H1 (cell line): ENCODE measurements at regions not wholly inside any gene's neighbourhood (a gene's known extent, or its start where the extent isn't known, plus 50 kb on each side); places are given as distances from the start of the nearest gene placed in this dataset.

Experiments used
- CTCF ChIA-PET: fragments of 300-600 bp; sonication (Branson Sonifier 250); formaldehyde crosslinking; loops from one replicate; lab custom pipeline; 2021; ENCODE audit not compliant: partially characterized antibody; lab: Charles Lee
- POLR2A ChIA-PET: fragments of 300-600 bp; sonication (Branson Sonifier 250); formaldehyde crosslinking; loops from one replicate; lab custom pipeline; 2021; ENCODE audit warnings: inconsistent platforms; ENCODE audit not compliant: partially characterized antibody; lab: Charles Lee
- DNase-seq, 2 experiments: peaks; one replicate each; pipeline versions ENCODE4 v3.0.0 to v3.0.0-alpha.2; 2010 to 2022; ENCODE audit warnings: low spot score in 2 of 2, low read depth in 1 of 2, mixed read lengths in 1 of 2
- FAIRE-seq: peaks from 2 replicates; lab custom pipeline; 2011; peaks lifted over from hg19 to GRCh38; lab: Jason Lieb, UNC
- H2AFZ ChIP-seq: 2 replicates; pipeline ENCODE4 v1.8.1; 2012; ENCODE audit warnings: low read length, inconsistent platforms
- H2AK5ac ChIP-seq: 2 replicates; pipeline ENCODE4 v1.6.1; 2013; ENCODE audit warnings: low read depth, low read length
- H2BK120ac ChIP-seq: replicated peaks from 2 replicates; pipeline ENCODE3; 2013; ENCODE audit warnings: low read depth, low read length, inconsistent platforms
- H2BK12ac ChIP-seq: 2 replicates; pipeline ENCODE4 v1.6.1; 2013; ENCODE audit warnings: low read depth, low read length
- H2BK15ac ChIP-seq: 2 replicates; pipeline ENCODE4 v1.6.1; 2013; ENCODE audit warnings: low read length
- H2BK20ac ChIP-seq: 2 replicates; pipeline ENCODE4 v1.6.1; 2013; ENCODE audit warnings: low read length
- H2BK5ac ChIP-seq: 2 replicates; pipeline ENCODE4 v1.6.1; 2013; ENCODE audit warnings: low read depth, low read length
- H3K14ac ChIP-seq: 2 replicates; pipeline ENCODE4 v1.6.1; 2013; ENCODE audit warnings: inconsistent platforms; ENCODE audit not compliant: insufficient read length
- H3K18ac ChIP-seq: 2 replicates; pipeline ENCODE4 v1.6.1; 2013; ENCODE audit warnings: low read length; ENCODE audit errors: extremely low read depth
- H3K23ac ChIP-seq: 2 replicates; pipeline ENCODE4 v1.6.1; 2013; ENCODE audit warnings: inconsistent platforms; ENCODE audit not compliant: insufficient read length
- H3K23me2 ChIP-seq: 2 replicates; pipeline ENCODE4 v1.6.1; 2013; ENCODE audit warnings: low read depth, low read length
- H3K27ac ChIP-seq: 2 replicates; pipeline ENCODE4 v1.6.1; 2011; ENCODE audit warnings: low read depth, low read length, inconsistent platforms
- H3K27me3 ChIP-seq, 4 experiments: replicated peaks in 1 of 4; 1 replicate in 1 of 4; 2 replicates in 3 of 4; pipeline versions ENCODE4 v1.6.1 to v1.8.1; 2011 to 2013; ENCODE audit warnings: low read length in 3 of 4, mild to moderate bottlenecking in 3 of 4, inconsistent platforms in 2 of 4, mixed read lengths in 2 of 4, moderate library complexity in 1 of 4; ENCODE audit not compliant: control insufficient read depth in 3 of 4, insufficient read depth in 3 of 4; ENCODE audit errors: extremely low read depth in 1 of 4
- H3K36me3 ChIP-seq, 4 experiments: 2 replicates each; pipeline versions ENCODE4 v1.6.1 to v1.8.1; 2011 to 2013; ENCODE audit warnings: mild to moderate bottlenecking in 4 of 4, low read length in 3 of 4, moderate library complexity in 2 of 4, control low read depth in 1 of 4, inconsistent platforms in 1 of 4; ENCODE audit not compliant: insufficient read depth in 4 of 4, control insufficient read depth in 2 of 4
- H3K4ac ChIP-seq: replicated peaks from 2 replicates; pipeline ENCODE3; 2013; ENCODE audit warnings: low read length, low read depth, mixed read lengths, inconsistent platforms; ENCODE audit not compliant: insufficient read length
- H3K4me1 ChIP-seq, 4 experiments: replicated peaks in 1 of 4; 1 replicate in 1 of 4; 2 replicates in 3 of 4; pipeline versions ENCODE4 v1.6.1 to v1.8.1; 2011 to 2013; ENCODE audit warnings: low read length in 3 of 4, inconsistent platforms in 2 of 4, mixed read lengths in 1 of 4; ENCODE audit not compliant: insufficient read depth in 4 of 4, control insufficient read depth in 3 of 4
- H3K4me2 ChIP-seq, 2 experiments: 2 replicates each; pipeline versions ENCODE4 v1.6.1 to v1.8.1; 2011 to 2013; ENCODE audit warnings: low read depth in 2 of 2, low read length in 2 of 2, control low read depth in 1 of 2, inconsistent platforms in 1 of 2, mild to moderate bottlenecking in 1 of 2; ENCODE audit not compliant: insufficient read depth in 1 of 2
- H3K4me3 ChIP-seq, 4 experiments: fragments of 200-600, 300-600 bp in 1 of 4; sonication (generic), shearing (Covaris generic), sonication (Bioruptor Twin) in 1 of 4; 2 replicates each; pipeline versions ENCODE4 v1.5.1 to v1.8.1; 2011 to 2016; ENCODE audit warnings: low read length in 4 of 4, low read depth in 3 of 4, control low read depth in 2 of 4, inconsistent platforms in 2 of 4, mild to moderate bottlenecking in 2 of 4, mixed read lengths in 1 of 4, moderate library complexity in 1 of 4; ENCODE audit not compliant: insufficient read depth in 2 of 4; ENCODE audit errors: extremely low read depth in 1 of 4
- H3K56ac ChIP-seq: replicated peaks from 2 replicates; pipeline ENCODE3; 2013; ENCODE audit warnings: low read depth, mild to moderate bottlenecking, mixed read lengths, low read length, inconsistent platforms; ENCODE audit not compliant: insufficient read length
- H3K79me1 ChIP-seq: 2 replicates; pipeline ENCODE4 v1.6.1; 2013; ENCODE audit warnings: low read depth, low read length, control low read depth
- H3K79me2 ChIP-seq, 2 experiments: 2 replicates each; pipeline versions ENCODE4 v1.6.1 to v1.8.1; 2012 to 2013; ENCODE audit warnings: low read length in 2 of 2, mild to moderate bottlenecking in 2 of 2, inconsistent platforms in 1 of 2; ENCODE audit not compliant: insufficient read depth in 2 of 2, control insufficient read depth in 1 of 2
- H3K9ac ChIP-seq, 4 experiments: replicated peaks in 1 of 4; 1 replicate in 1 of 4; 2 replicates in 3 of 4; pipeline versions ENCODE4 v1.6.1 to v1.8.1; 2011 to 2013; ENCODE audit warnings: low read depth in 3 of 4, low read length in 3 of 4, control low read depth in 2 of 4, mild to moderate bottlenecking in 2 of 4, moderate library complexity in 2 of 4, inconsistent platforms in 1 of 4; ENCODE audit errors: extremely low read depth in 1 of 4
- H3K9me3 ChIP-seq, 2 experiments: 2 replicates each; pipeline versions ENCODE4 v1.6.1 to v1.8.1; 2012 to 2013; ENCODE audit warnings: mild to moderate bottlenecking in 2 of 2, moderate library complexity in 2 of 2, control low read depth in 1 of 2, inconsistent platforms in 1 of 2, low read depth in 1 of 2, low read length in 1 of 2, mixed read lengths in 1 of 2; ENCODE audit not compliant: insufficient read depth in 2 of 2
- H4K20me1 ChIP-seq, 2 experiments: replicated peaks in 1 of 2; 2 replicates each; pipeline versions ENCODE3 to v1.8.1; 2011 to 2013; ENCODE audit warnings: inconsistent platforms in 2 of 2, low read length in 2 of 2, mild to moderate bottlenecking in 1 of 2; ENCODE audit not compliant: insufficient read depth in 2 of 2, control insufficient read depth in 1 of 2
- H4K5ac ChIP-seq: 2 replicates; pipeline ENCODE4 v1.6.1; 2013; ENCODE audit warnings: low read length, low read depth, mixed read lengths, inconsistent platforms; ENCODE audit not compliant: insufficient read length
- H4K8ac ChIP-seq: 2 replicates; pipeline ENCODE4 v1.8.0; 2013; ENCODE audit warnings: mild to moderate bottlenecking, moderate library complexity, low read length, inconsistent platforms; ENCODE audit not compliant: insufficient read depth; ENCODE audit errors: extremely low read depth
- H4K91ac ChIP-seq: replicated peaks from 2 replicates; pipeline ENCODE3; 2013; ENCODE audit warnings: low read length, mixed read lengths, inconsistent platforms; ENCODE audit not compliant: insufficient read length
- CREB1 ChIP-seq: IDR thresholded peaks from 2 replicates; pipeline ENCODE4 v1.6.1; 2012; ENCODE audit warnings: inconsistent platforms
- CTCF ChIP-seq, 3 experiments: IDR thresholded peaks; 1 replicate in 2 of 3; 2 replicates in 1 of 3; pipeline versions ENCODE4 v1.5.1 to v1.6.1; 2011; ENCODE audit warnings: low read length in 3 of 3, mild to moderate bottlenecking in 3 of 3, inconsistent platforms in 2 of 3, low read depth in 1 of 3, moderate library complexity in 1 of 3; ENCODE audit not compliant: insufficient read depth in 1 of 3; ENCODE audit errors: control extremely low read depth in 1 of 3
- GTF2F1 ChIP-seq: IDR thresholded peaks from 2 replicates; pipeline ENCODE4 v1.6.1; 2012; ENCODE audit warnings: low read depth, low read length, improper control_type of control experiment, borderline replicate concordance
- HDAC6 ChIP-seq: IDR thresholded peaks from one replicate; pipeline ENCODE4 v1.7.1; 2012; ENCODE audit warnings: low read depth, mild to moderate bottlenecking, inconsistent platforms, low read length, moderate library complexity
- JUN ChIP-seq: IDR thresholded peaks from 2 replicates; pipeline ENCODE4 v1.6.1; 2011; ENCODE audit warnings: low read depth, mild to moderate bottlenecking, improper control_type of control experiment, low read length
- KDM1A ChIP-seq: fragments of 200-600, 300-600 bp; sonication (generic); IDR thresholded peaks from 2 replicates; pipeline ENCODE4 v1.7.1; 2016; ENCODE audit warnings: mild to moderate bottlenecking, low read length, borderline replicate concordance
- RBBP5 ChIP-seq: IDR thresholded peaks from 2 replicates; pipeline ENCODE4 v1.7.1; 2012; ENCODE audit warnings: low read depth, mild to moderate bottlenecking, inconsistent platforms, low read length, moderate library complexity, borderline replicate concordance
- RXRA ChIP-seq: IDR thresholded peaks from 2 replicates; pipeline ENCODE4 v1.6.1; 2011; ENCODE audit warnings: low read depth, mild to moderate bottlenecking, low read length, moderate library complexity; ENCODE audit not compliant: insufficient read depth
- SRF ChIP-seq: IDR thresholded peaks from 2 replicates; pipeline ENCODE4 v1.6.1; 2011; ENCODE audit warnings: mild to moderate bottlenecking, low read depth, low read length, moderate library complexity
- WGBS, 2 experiments: shearing (Covaris generic) in 1 of 2; methylation state at CpG; one replicate each; pipeline versions ENCODE4 v1.1.6 to v1.1.7; 2013 to 2015; ENCODE audit warnings: low lambda C conversion rate in 2 of 2, mixed read lengths in 2 of 2, inconsistent platforms in 1 of 2, low coverage in 1 of 2, missing lambda C conversion rate in 1 of 2; ENCODE audit not compliant: insufficient replicate concordance in 2 of 2, insufficient coverage in 1 of 2, insufficient read length in 1 of 2; ENCODE audit errors: extremely low coverage in 1 of 2, missing lambda C conversion rate in 1 of 2; 5-methylcytosine and 5-hydroxymethylcytosine counted together

- H3K36me3 ChIP-seq, result no peaks in the 10 kb centered on the region
- H3K27me3 ChIP-seq, result no peaks in the 10 kb centered on the region
- POLR2A ChIA-PET, result no interaction called here
- WGBS, 2 experiments, result 82% methylated on average over 3 of the region's 3 CpGs; no CpG with 5 or more reads in 1 of the 2 experiments
- no peak overlapping the region for H2AK5ac ChIP-seq
- DNase-seq (no peak), FAIRE-seq (no peak)
- no peak for TF ChIP-seq GTF2F1
- no peak for TF ChIP-seq HDAC6
- TF ChIP-seq JUN, result no peak
- no peak for TF ChIP-seq CTCF (IDR thresholded peaks at IDR 0.05; ENCODE audit: control extremely low read depth in 1 of 3, insufficient read depth in 1 of 3, low read depth in 1 of 3, low read length in 3 of 3)
- no peak for TF ChIP-seq SRF
- TF ChIP-seq RBBP5, result no peak
- TF ChIP-seq RXRA, result no peak
- no peak for TF ChIP-seq CREB1
- TF ChIP-seq KDM1A, result no peak
- no peaks in the 10 kb centered on the region for H4K20me1 ChIP-seq
- H3K27ac ChIP-seq, result no peak overlapping the region
- H3K4me1 ChIP-seq, result no peaks in the 10 kb centered on the region
- H4K8ac ChIP-seq, result no peak overlapping the region
- no peak overlapping the region for H3K4ac ChIP-seq
- H3K79me2 ChIP-seq, result no peaks in the 10 kb centered on the region
- H2BK120ac ChIP-seq, result no peak overlapping the region
- H3K9ac ChIP-seq, result no peak overlapping the region
- no peak overlapping the region for H3K18ac ChIP-seq
- CTCF ChIA-PET, result interaction anchor here (2.9 kb wide), 1 partner anchor 30 kb away, joined by 6 read pairs; no protein-coding TSS in a partner anchor
- no peak overlapping the region for H3K56ac ChIP-seq
- H2BK15ac ChIP-seq, result no peak overlapping the region
- no peak overlapping the region for H3K4me3 ChIP-seq
- H2BK12ac ChIP-seq, result no peak overlapping the region
- H2AFZ ChIP-seq, result no peak overlapping the region
- H3K23ac ChIP-seq, result no peak overlapping the region
- no peak overlapping the region for H2BK20ac ChIP-seq
- no peak overlapping the region for H3K4me2 ChIP-seq
- no peaks in the 10 kb centered on the region for H3K79me1 ChIP-seq
- no peaks in the 10 kb centered on the region for H3K23me2 ChIP-seq
- no peaks in the 10 kb centered on the region for H3K9me3 ChIP-seq
- no peak overlapping the region for H4K91ac ChIP-seq
- H3K14ac ChIP-seq, result no peak overlapping the region
- no peak overlapping the region for H4K5ac ChIP-seq
- H2BK5ac ChIP-seq, result no peak overlapping the region
Observed at GRCh38 chr1:88509379-88509778, 174.7 kb upstream of the PKN2 start.
